ENCODE measurements at regions not wholly inside any gene's neighbourhood (a gene's known extent, or its start where the extent isn't known, plus 50 kb on each side); places are given as distances from the start of the nearest gene placed in this dataset.

DNA sequence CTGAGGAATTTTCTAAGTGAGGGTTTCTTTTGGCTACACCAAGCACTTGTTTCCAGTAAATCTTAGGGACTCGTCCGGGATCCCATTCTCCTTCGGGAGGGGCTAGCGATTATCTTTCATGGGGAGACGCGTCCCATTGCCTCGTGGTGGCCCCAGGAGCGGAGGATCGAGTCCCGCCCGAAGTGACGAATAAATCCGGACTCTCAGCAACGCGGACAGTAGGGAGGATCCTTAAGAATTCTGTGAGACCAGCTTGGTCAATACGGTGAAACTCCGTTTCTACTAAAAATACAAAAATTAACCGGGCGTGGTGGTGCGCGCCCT lies 69.1 kb upstream of the PRSS16 start:
- Histone ChIP-seq H3K4me2 (ENCODE audit: control insufficient read depth, extremely low read depth, insufficient read depth, low read depth, low read length) (peak overlapping the region; percentile 80), H3K79me2 (ENCODE audit: control insufficient read depth, insufficient read depth, low read length) (no peaks in the 10 kb centered on the region), H3K36me3 (ENCODE audit: control insufficient read depth in 2 of 2, extremely low read depth in 1 of 2, insufficient read depth in 2 of 2, low read length in 2 of 2) (no peaks in the 10 kb centered on the region), H3K9me3 (ENCODE audit: control insufficient read depth, low read depth, low read length) (no peaks in the 10 kb centered on the region), H3K27ac (ENCODE audit: control insufficient read depth, insufficient read depth, low read length) (peak overlapping the region; percentile 80), H4K20me1 (ENCODE audit: control insufficient read depth, extremely low read depth, insufficient read depth, low read length) (no peaks in the 10 kb centered on the region), H2AFZ (ENCODE audit: control insufficient read depth, low read length) (peak overlapping the region; percentile 99), H3K9ac (ENCODE audit: control insufficient read depth, extremely low read depth, insufficient read depth, low read length) (peak overlapping the region; percentile 88), H3K27me3 (ENCODE audit: control insufficient read depth, extremely low read depth, insufficient read depth, low read length) (no peaks in the 10 kb centered on the region), H3K4me1 (ENCODE audit: control insufficient read depth, extremely low read depth, insufficient read depth, low read length) (peaks cover 3% of the 10 kb centered on the region), H3K4me3 (ENCODE audit: control insufficient read depth in 2 of 3, extremely low read depth in 1 of 3, insufficient read depth in 2 of 3, low read depth in 1 of 3, low read length in 3 of 3) (peak overlapping the region; percentile 80 to 99 (median 96)), H3K9me1 (ENCODE audit: control insufficient read depth, extremely low read depth, insufficient read depth, low read length) (no peaks in the 10 kb centered on the region)
- dilution Hi-C loops (cut with MboI; ENCODE audit: extremely low pct_ligation_motif_present, low sequenced_read_pairs), result no loop called here
- no peak for FAIRE-seq
- no peak for DNase-seq (ENCODE audit: low read depth, low spot score)
- TF ChIP-seq EZH2 (IDR thresholded peaks at IDR 0.05; ENCODE audit: low read length), result no peak
- TF ChIP-seq, protein P1, sequence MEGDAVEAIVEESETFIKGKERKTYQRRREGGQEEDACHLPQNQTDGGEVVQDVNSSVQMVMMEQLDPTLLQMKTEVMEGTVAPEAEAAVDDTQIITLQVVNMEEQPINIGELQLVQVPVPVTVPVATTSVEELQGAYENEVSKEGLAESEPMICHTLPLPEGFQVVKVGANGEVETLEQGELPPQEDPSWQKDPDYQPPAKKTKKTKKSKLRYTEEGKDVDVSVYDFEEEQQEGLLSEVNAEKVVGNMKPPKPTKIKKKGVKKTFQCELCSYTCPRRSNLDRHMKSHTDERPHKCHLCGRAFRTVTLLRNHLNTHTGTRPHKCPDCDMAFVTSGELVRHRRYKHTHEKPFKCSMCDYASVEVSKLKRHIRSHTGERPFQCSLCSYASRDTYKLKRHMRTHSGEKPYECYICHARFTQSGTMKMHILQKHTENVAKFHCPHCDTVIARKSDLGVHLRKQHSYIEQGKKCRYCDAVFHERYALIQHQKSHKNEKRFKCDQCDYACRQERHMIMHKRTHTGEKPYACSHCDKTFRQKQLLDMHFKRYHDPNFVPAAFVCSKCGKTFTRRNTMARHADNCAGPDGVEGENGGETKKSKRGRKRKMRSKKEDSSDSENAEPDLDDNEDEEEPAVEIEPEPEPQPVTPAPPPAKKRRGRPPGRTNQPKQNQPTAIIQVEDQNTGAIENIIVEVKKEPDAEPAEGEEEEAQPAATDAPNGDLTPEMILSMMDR (optimal IDR thresholded peaks at IDR 0.05 in 1 of 3, IDR thresholded peaks at IDR 0.05 in 1 of 3, conservative IDR thresholded peaks at IDR 0.05 in 1 of 3; ENCODE audit: extremely low read depth in 1 of 3, insufficient read depth in 2 of 3, low read length in 3 of 3), result no peak

DNA sequence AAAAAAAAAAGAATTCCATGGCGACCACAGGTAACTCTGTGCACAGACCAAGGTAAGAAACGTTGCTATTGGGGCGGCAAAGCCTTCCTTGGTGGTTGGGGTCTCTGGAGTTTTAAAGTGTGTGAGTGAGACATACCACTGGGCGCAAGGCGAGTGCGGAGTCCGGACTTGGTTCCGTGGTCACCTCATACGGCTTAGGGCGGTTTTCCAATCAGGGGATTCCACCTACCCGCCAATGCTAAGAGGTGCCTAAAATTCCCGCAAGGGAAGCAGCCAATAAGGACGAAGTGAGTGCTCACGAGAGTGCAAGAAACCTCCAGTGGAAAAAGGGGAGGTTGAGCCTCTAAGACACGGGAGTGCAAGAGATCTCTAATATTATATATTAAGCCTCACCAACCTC lies 68.6 kb upstream of the PRSS16 start:
- Histone ChIP-seq H3K4me1 (ENCODE audit: control insufficient read depth, extremely low read depth, insufficient read depth, low read length) (peaks cover 3% of the 10 kb centered on the region), H3K4me2 (ENCODE audit: control insufficient read depth, extremely low read depth, insufficient read depth, low read depth, low read length) (peak overlapping the region; percentile 80), H3K9me1 (ENCODE audit: control insufficient read depth, extremely low read depth, insufficient read depth, low read length) (no peaks in the 10 kb centered on the region), H2AFZ (ENCODE audit: control insufficient read depth, low read length) (peak overlapping the region; percentile 99), H3K9me3 (ENCODE audit: control insufficient read depth, low read depth, low read length) (no peaks in the 10 kb centered on the region), H3K27me3 (ENCODE audit: control insufficient read depth, extremely low read depth, insufficient read depth, low read length) (no peaks in the 10 kb centered on the region), H3K9ac (ENCODE audit: control insufficient read depth, extremely low read depth, insufficient read depth, low read length) (peak overlapping the region; percentile 88), H3K79me2 (ENCODE audit: control insufficient read depth, insufficient read depth, low read length) (no peaks in the 10 kb centered on the region), H3K36me3 (ENCODE audit: control insufficient read depth in 2 of 2, extremely low read depth in 1 of 2, insufficient read depth in 2 of 2, low read length in 2 of 2) (no peaks in the 10 kb centered on the region), H3K27ac (ENCODE audit: control insufficient read depth, insufficient read depth, low read length) (no peak overlapping the region), H4K20me1 (ENCODE audit: control insufficient read depth, extremely low read depth, insufficient read depth, low read length) (no peaks in the 10 kb centered on the region), H3K4me3 (ENCODE audit: control insufficient read depth in 2 of 3, extremely low read depth in 1 of 3, insufficient read depth in 2 of 3, low read depth in 1 of 3, low read length in 3 of 3) (peak overlapping the region; percentile 80 to 99 (median 96))
- dilution Hi-C loops (cut with MboI; ENCODE audit: extremely low pct_ligation_motif_present, low sequenced_read_pairs), result no loop called here
- TF ChIP-seq EZH2 (IDR thresholded peaks at IDR 0.05; ENCODE audit: low read length), result no peak
- TF ChIP-seq, protein P1 (optimal IDR thresholded peaks at IDR 0.05 in 1 of 3, IDR thresholded peaks at IDR 0.05 in 1 of 3, conservative IDR thresholded peaks at IDR 0.05 in 1 of 3; ENCODE audit: extremely low read depth in 1 of 3, insufficient read depth in 2 of 3, low read length in 3 of 3), result no peak
- DNase-seq (ENCODE audit: low read depth, low spot score) (no peak), FAIRE-seq (no peak)
